H1 (cell line): ENCODE measurements at regions not wholly inside any gene's neighbourhood (a gene's known extent, or its start where the extent isn't known, plus 50 kb on each side); places are given as distances from the start of the nearest gene placed in this dataset.

Source experiments
- CTCF ChIA-PET: fragments of 300-600 bp; sonication (Branson Sonifier 250); formaldehyde crosslinking; loops from one replicate; lab custom pipeline; 2021; ENCODE audit not compliant: partially characterized antibody; lab: Charles Lee
- POLR2A ChIA-PET: fragments of 300-600 bp; sonication (Branson Sonifier 250); formaldehyde crosslinking; loops from one replicate; lab custom pipeline; 2021; ENCODE audit warnings: inconsistent platforms; ENCODE audit not compliant: partially characterized antibody; lab: Charles Lee
- DNase-seq, 2 experiments: peaks; one replicate each; pipeline versions ENCODE4 v3.0.0 to v3.0.0-alpha.2; 2010 to 2022; ENCODE audit warnings: low spot score in 2 of 2, low read depth in 1 of 2, mixed read lengths in 1 of 2
- FAIRE-seq: peaks from 2 replicates; lab custom pipeline; 2011; peaks lifted over from hg19 to GRCh38; lab: Jason Lieb, UNC
- H2AFZ ChIP-seq: 2 replicates; pipeline ENCODE4 v1.8.1; 2012; ENCODE audit warnings: low read length, inconsistent platforms
- H2AK5ac ChIP-seq: 2 replicates; pipeline ENCODE4 v1.6.1; 2013; ENCODE audit warnings: low read depth, low read length
- H2BK120ac ChIP-seq: replicated peaks from 2 replicates; pipeline ENCODE3; 2013; ENCODE audit warnings: low read depth, low read length, inconsistent platforms
- H2BK12ac ChIP-seq: 2 replicates; pipeline ENCODE4 v1.6.1; 2013; ENCODE audit warnings: low read depth, low read length
- H2BK15ac ChIP-seq: 2 replicates; pipeline ENCODE4 v1.6.1; 2013; ENCODE audit warnings: low read length
- H2BK20ac ChIP-seq: 2 replicates; pipeline ENCODE4 v1.6.1; 2013; ENCODE audit warnings: low read length
- H2BK5ac ChIP-seq: 2 replicates; pipeline ENCODE4 v1.6.1; 2013; ENCODE audit warnings: low read depth, low read length
- H3K14ac ChIP-seq: 2 replicates; pipeline ENCODE4 v1.6.1; 2013; ENCODE audit warnings: inconsistent platforms; ENCODE audit not compliant: insufficient read length
- H3K18ac ChIP-seq: 2 replicates; pipeline ENCODE4 v1.6.1; 2013; ENCODE audit warnings: low read length; ENCODE audit errors: extremely low read depth
- H3K23ac ChIP-seq: 2 replicates; pipeline ENCODE4 v1.6.1; 2013; ENCODE audit warnings: inconsistent platforms; ENCODE audit not compliant: insufficient read length
- H3K23me2 ChIP-seq: 2 replicates; pipeline ENCODE4 v1.6.1; 2013; ENCODE audit warnings: low read depth, low read length
- H3K27ac ChIP-seq: 2 replicates; pipeline ENCODE4 v1.6.1; 2011; ENCODE audit warnings: low read depth, low read length, inconsistent platforms
- H3K27me3 ChIP-seq, 4 experiments: replicated peaks in 1 of 4; 1 replicate in 1 of 4; 2 replicates in 3 of 4; pipeline versions ENCODE4 v1.6.1 to v1.8.1; 2011 to 2013; ENCODE audit warnings: low read length in 3 of 4, mild to moderate bottlenecking in 3 of 4, inconsistent platforms in 2 of 4, mixed read lengths in 2 of 4, moderate library complexity in 1 of 4; ENCODE audit not compliant: control insufficient read depth in 3 of 4, insufficient read depth in 3 of 4; ENCODE audit errors: extremely low read depth in 1 of 4
- H3K36me3 ChIP-seq, 4 experiments: 2 replicates each; pipeline versions ENCODE4 v1.6.1 to v1.8.1; 2011 to 2013; ENCODE audit warnings: mild to moderate bottlenecking in 4 of 4, low read length in 3 of 4, moderate library complexity in 2 of 4, control low read depth in 1 of 4, inconsistent platforms in 1 of 4; ENCODE audit not compliant: insufficient read depth in 4 of 4, control insufficient read depth in 2 of 4
- H3K4ac ChIP-seq: replicated peaks from 2 replicates; pipeline ENCODE3; 2013; ENCODE audit warnings: low read length, low read depth, mixed read lengths, inconsistent platforms; ENCODE audit not compliant: insufficient read length
- H3K4me1 ChIP-seq, 4 experiments: replicated peaks in 1 of 4; 1 replicate in 1 of 4; 2 replicates in 3 of 4; pipeline versions ENCODE4 v1.6.1 to v1.8.1; 2011 to 2013; ENCODE audit warnings: low read length in 3 of 4, inconsistent platforms in 2 of 4, mixed read lengths in 1 of 4; ENCODE audit not compliant: insufficient read depth in 4 of 4, control insufficient read depth in 3 of 4
- H3K4me2 ChIP-seq, 2 experiments: 2 replicates each; pipeline versions ENCODE4 v1.6.1 to v1.8.1; 2011 to 2013; ENCODE audit warnings: low read depth in 2 of 2, low read length in 2 of 2, control low read depth in 1 of 2, inconsistent platforms in 1 of 2, mild to moderate bottlenecking in 1 of 2; ENCODE audit not compliant: insufficient read depth in 1 of 2
- H3K4me3 ChIP-seq, 4 experiments: fragments of 200-600, 300-600 bp in 1 of 4; sonication (generic), shearing (Covaris generic), sonication (Bioruptor Twin) in 1 of 4; 2 replicates each; pipeline versions ENCODE4 v1.5.1 to v1.8.1; 2011 to 2016; ENCODE audit warnings: low read length in 4 of 4, low read depth in 3 of 4, control low read depth in 2 of 4, inconsistent platforms in 2 of 4, mild to moderate bottlenecking in 2 of 4, mixed read lengths in 1 of 4, moderate library complexity in 1 of 4; ENCODE audit not compliant: insufficient read depth in 2 of 4; ENCODE audit errors: extremely low read depth in 1 of 4
- H3K56ac ChIP-seq: replicated peaks from 2 replicates; pipeline ENCODE3; 2013; ENCODE audit warnings: low read depth, mild to moderate bottlenecking, mixed read lengths, low read length, inconsistent platforms; ENCODE audit not compliant: insufficient read length
- H3K79me1 ChIP-seq: 2 replicates; pipeline ENCODE4 v1.6.1; 2013; ENCODE audit warnings: low read depth, low read length, control low read depth
- H3K79me2 ChIP-seq, 2 experiments: 2 replicates each; pipeline versions ENCODE4 v1.6.1 to v1.8.1; 2012 to 2013; ENCODE audit warnings: low read length in 2 of 2, mild to moderate bottlenecking in 2 of 2, inconsistent platforms in 1 of 2; ENCODE audit not compliant: insufficient read depth in 2 of 2, control insufficient read depth in 1 of 2
- H3K9ac ChIP-seq, 4 experiments: replicated peaks in 1 of 4; 1 replicate in 1 of 4; 2 replicates in 3 of 4; pipeline versions ENCODE4 v1.6.1 to v1.8.1; 2011 to 2013; ENCODE audit warnings: low read depth in 3 of 4, low read length in 3 of 4, control low read depth in 2 of 4, mild to moderate bottlenecking in 2 of 4, moderate library complexity in 2 of 4, inconsistent platforms in 1 of 4; ENCODE audit errors: extremely low read depth in 1 of 4
- H3K9me3 ChIP-seq, 2 experiments: 2 replicates each; pipeline versions ENCODE4 v1.6.1 to v1.8.1; 2012 to 2013; ENCODE audit warnings: mild to moderate bottlenecking in 2 of 2, moderate library complexity in 2 of 2, control low read depth in 1 of 2, inconsistent platforms in 1 of 2, low read depth in 1 of 2, low read length in 1 of 2, mixed read lengths in 1 of 2; ENCODE audit not compliant: insufficient read depth in 2 of 2
- H4K20me1 ChIP-seq, 2 experiments: replicated peaks in 1 of 2; 2 replicates each; pipeline versions ENCODE3 to v1.8.1; 2011 to 2013; ENCODE audit warnings: inconsistent platforms in 2 of 2, low read length in 2 of 2, mild to moderate bottlenecking in 1 of 2; ENCODE audit not compliant: insufficient read depth in 2 of 2, control insufficient read depth in 1 of 2
- H4K5ac ChIP-seq: 2 replicates; pipeline ENCODE4 v1.6.1; 2013; ENCODE audit warnings: low read length, low read depth, mixed read lengths, inconsistent platforms; ENCODE audit not compliant: insufficient read length
- H4K8ac ChIP-seq: 2 replicates; pipeline ENCODE4 v1.8.0; 2013; ENCODE audit warnings: mild to moderate bottlenecking, moderate library complexity, low read length, inconsistent platforms; ENCODE audit not compliant: insufficient read depth; ENCODE audit errors: extremely low read depth
- H4K91ac ChIP-seq: replicated peaks from 2 replicates; pipeline ENCODE3; 2013; ENCODE audit warnings: low read length, mixed read lengths, inconsistent platforms; ENCODE audit not compliant: insufficient read length
- ATF3 ChIP-seq: IDR thresholded peaks from 2 replicates; pipeline ENCODE4 v1.6.1; 2011; ENCODE audit warnings: low read depth, mild to moderate bottlenecking, low read length; ENCODE audit not compliant: insufficient read depth
- BRCA1 ChIP-seq: IDR thresholded peaks from 2 replicates; pipeline ENCODE4 v1.6.1; 2012; ENCODE audit warnings: low read depth, low read length, improper control_type of control experiment
- EP300 ChIP-seq, 2 experiments: IDR thresholded peaks; 1 replicate in 1 of 2; 2 replicates in 1 of 2; pipeline ENCODE4 v1.6.1; 2011 to 2012; ENCODE audit warnings: low read depth in 2 of 2, low read length in 2 of 2, mild to moderate bottlenecking in 2 of 2, borderline replicate concordance in 1 of 2, inconsistent platforms in 1 of 2, moderate library complexity in 1 of 2
- HDAC6 ChIP-seq: IDR thresholded peaks from one replicate; pipeline ENCODE4 v1.7.1; 2012; ENCODE audit warnings: low read depth, mild to moderate bottlenecking, inconsistent platforms, low read length, moderate library complexity
- JUN ChIP-seq: IDR thresholded peaks from 2 replicates; pipeline ENCODE4 v1.6.1; 2011; ENCODE audit warnings: low read depth, mild to moderate bottlenecking, improper control_type of control experiment, low read length
- MAFK ChIP-seq: IDR thresholded peaks from 2 replicates; pipeline ENCODE4 v1.6.1; 2012; ENCODE audit warnings: low read depth, mild to moderate bottlenecking, improper control_type of control experiment, low read length
- PHF8 ChIP-seq: fragments of 200-600 bp; sonication (generic); conservative IDR thresholded peaks from 2 replicates; pipeline ENCODE4 v1.7.1; 2012; ENCODE audit warnings: low read depth, mild to moderate bottlenecking, inconsistent platforms, low read length, moderate library complexity
- POU5F1 ChIP-seq: IDR thresholded peaks from 2 replicates; pipeline ENCODE4 v1.6.1; 2011; ENCODE audit warnings: low read depth, mild to moderate bottlenecking, low read length, moderate library complexity
- RAD21 ChIP-seq, 2 experiments: IDR thresholded peaks in 1 of 2; conservative IDR thresholded peaks in 1 of 2; 2 replicates each; pipeline ENCODE4 v1.6.1; 2011; ENCODE audit warnings: low read depth in 2 of 2, low read length in 2 of 2, improper control_type of control experiment in 1 of 2, inconsistent platforms in 1 of 2, mild to moderate bottlenecking in 1 of 2, moderate library complexity in 1 of 2
- RXRA ChIP-seq: IDR thresholded peaks from 2 replicates; pipeline ENCODE4 v1.6.1; 2011; ENCODE audit warnings: low read depth, mild to moderate bottlenecking, low read length, moderate library complexity; ENCODE audit not compliant: insufficient read depth
- SRF ChIP-seq: IDR thresholded peaks from 2 replicates; pipeline ENCODE4 v1.6.1; 2011; ENCODE audit warnings: mild to moderate bottlenecking, low read depth, low read length, moderate library complexity
- WGBS, 2 experiments: shearing (Covaris generic) in 1 of 2; methylation state at CpG; one replicate each; pipeline versions ENCODE4 v1.1.6 to v1.1.7; 2013 to 2015; ENCODE audit warnings: low lambda C conversion rate in 2 of 2, mixed read lengths in 2 of 2, inconsistent platforms in 1 of 2, low coverage in 1 of 2, missing lambda C conversion rate in 1 of 2; ENCODE audit not compliant: insufficient replicate concordance in 2 of 2, insufficient coverage in 1 of 2, insufficient read length in 1 of 2; ENCODE audit errors: extremely low coverage in 1 of 2, missing lambda C conversion rate in 1 of 2; 5-methylcytosine and 5-hydroxymethylcytosine counted together

- H3K18ac ChIP-seq: no peak overlapping the region
- H4K20me1 ChIP-seq: no peaks in the 10 kb centered on the region
- peaks cover 0 to 7% (median 3%) of the 10 kb centered on the region in 4 experiments; a peak in 5 of 7 replicates for H3K4me1 ChIP-seq
- no peak overlapping the region for H3K4me3 ChIP-seq
- 92% methylated on average over 13 of the region's 13 CpGs; no CpG with 5 or more reads in 1 of the 2 experiments for WGBS, 2 experiments
- H4K91ac ChIP-seq: no peak overlapping the region
- no peak overlapping the region for H3K27ac ChIP-seq
- H3K23ac ChIP-seq: no peak overlapping the region
- no peak for TF ChIP-seq RXRA
- no peak for TF ChIP-seq HDAC6
- TF ChIP-seq POU5F1: no peak
- TF ChIP-seq BRCA1: no peak
- TF ChIP-seq PHF8: no peak
- TF ChIP-seq EP300 (IDR thresholded peaks at IDR 0.05; ENCODE audit: borderline replicate concordance in 1 of 2, low read depth in 2 of 2, low read length in 2 of 2): no peak
- no peak for TF ChIP-seq RAD21 (IDR thresholded peaks at IDR 0.05 in 1 of 2, conservative IDR thresholded peaks at IDR 0.05 in 1 of 2; ENCODE audit: low read depth in 2 of 2, low read length in 2 of 2)
- TF ChIP-seq SRF: no peak
- no peak for TF ChIP-seq JUN
- no peak for TF ChIP-seq ATF3
- TF ChIP-seq MAFK: no peak
- no peaks in the 10 kb centered on the region for H3K27me3 ChIP-seq
- no peak for DNase-seq
- H4K5ac ChIP-seq: no peak overlapping the region
- H3K79me2 ChIP-seq: no peaks in the 10 kb centered on the region
- no peak for FAIRE-seq
- no peak overlapping the region for H2BK5ac ChIP-seq
- H3K9me3 ChIP-seq: no peaks in the 10 kb centered on the region
- no peaks in the 10 kb centered on the region; a peak in 2 of 8 replicates for H3K36me3 ChIP-seq
- no peak overlapping the region for H2AFZ ChIP-seq
- POLR2A ChIA-PET: no interaction called here
- no peak overlapping the region for H3K9ac ChIP-seq
- H4K8ac ChIP-seq: no peak overlapping the region
- no peak overlapping the region for H2BK15ac ChIP-seq
- no peak overlapping the region for H2AK5ac ChIP-seq
- H3K4ac ChIP-seq: no peak overlapping the region
- CTCF ChIA-PET: no interaction called here
- H3K56ac ChIP-seq: no peak overlapping the region
- H3K4me2 ChIP-seq: no peak overlapping the region
- no peak overlapping the region for H2BK12ac ChIP-seq
- H3K14ac ChIP-seq: no peak overlapping the region
- H2BK120ac ChIP-seq: no peak overlapping the region
- peaks cover 1% of the 10 kb centered on the region; the same call in 1 of the 2 replicates for H3K23me2 ChIP-seq
- no peaks in the 10 kb centered on the region for H3K79me1 ChIP-seq
- no peak overlapping the region for H2BK20ac ChIP-seq
These were observed 118.5 kb upstream of the RIOK3 start for GRCh38 chr18:23334569-23334968.
